ENCODE measurements at regions not wholly inside any gene's neighbourhood (a gene's known extent, or its start where the extent isn't known, plus 50 kb on each side); places are given as distances from the start of the nearest gene placed in this dataset.

DNA sequence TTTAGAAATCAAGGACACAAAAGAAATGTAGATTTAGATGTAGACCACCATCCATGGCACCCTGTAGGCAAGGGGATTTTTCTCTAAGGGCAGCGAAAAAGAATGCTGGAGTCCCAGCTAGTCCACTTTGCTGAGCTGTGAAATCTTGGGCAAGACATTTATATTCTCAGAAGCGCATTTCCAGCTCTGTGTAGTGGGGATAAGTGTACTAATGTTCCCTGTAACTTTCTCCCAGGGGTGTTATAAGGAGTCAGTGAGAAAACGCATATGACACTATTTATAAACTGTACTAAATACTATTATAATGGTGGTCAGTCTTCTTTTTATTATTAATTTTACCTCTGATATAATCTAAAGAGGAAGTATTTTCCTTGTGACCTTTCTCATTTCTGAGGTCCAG lies 133.4 kb upstream of the FRMD6 start:
- Histone ChIP-seq H3K36me3 (no peaks in the 10 kb centered on the region), H3K27me3 (peaks cover 6% of the 10 kb centered on the region), H3K27ac (no peak overlapping the region), H3K4me3 (ENCODE audit: low read depth in 1 of 2, low read length in 1 of 2) (no peak overlapping the region), H3K4me1 (ENCODE audit: control insufficient read depth in 1 of 2, insufficient read depth in 1 of 2, low read depth in 1 of 2, low read length in 1 of 2) (no peaks in the 10 kb centered on the region), H3K9me3 (no peaks in the 10 kb centered on the region)
- TF ChIP-seq, protein P1, sequence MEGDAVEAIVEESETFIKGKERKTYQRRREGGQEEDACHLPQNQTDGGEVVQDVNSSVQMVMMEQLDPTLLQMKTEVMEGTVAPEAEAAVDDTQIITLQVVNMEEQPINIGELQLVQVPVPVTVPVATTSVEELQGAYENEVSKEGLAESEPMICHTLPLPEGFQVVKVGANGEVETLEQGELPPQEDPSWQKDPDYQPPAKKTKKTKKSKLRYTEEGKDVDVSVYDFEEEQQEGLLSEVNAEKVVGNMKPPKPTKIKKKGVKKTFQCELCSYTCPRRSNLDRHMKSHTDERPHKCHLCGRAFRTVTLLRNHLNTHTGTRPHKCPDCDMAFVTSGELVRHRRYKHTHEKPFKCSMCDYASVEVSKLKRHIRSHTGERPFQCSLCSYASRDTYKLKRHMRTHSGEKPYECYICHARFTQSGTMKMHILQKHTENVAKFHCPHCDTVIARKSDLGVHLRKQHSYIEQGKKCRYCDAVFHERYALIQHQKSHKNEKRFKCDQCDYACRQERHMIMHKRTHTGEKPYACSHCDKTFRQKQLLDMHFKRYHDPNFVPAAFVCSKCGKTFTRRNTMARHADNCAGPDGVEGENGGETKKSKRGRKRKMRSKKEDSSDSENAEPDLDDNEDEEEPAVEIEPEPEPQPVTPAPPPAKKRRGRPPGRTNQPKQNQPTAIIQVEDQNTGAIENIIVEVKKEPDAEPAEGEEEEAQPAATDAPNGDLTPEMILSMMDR (IDR thresholded peaks at IDR 0.05): no peak

DNA sequence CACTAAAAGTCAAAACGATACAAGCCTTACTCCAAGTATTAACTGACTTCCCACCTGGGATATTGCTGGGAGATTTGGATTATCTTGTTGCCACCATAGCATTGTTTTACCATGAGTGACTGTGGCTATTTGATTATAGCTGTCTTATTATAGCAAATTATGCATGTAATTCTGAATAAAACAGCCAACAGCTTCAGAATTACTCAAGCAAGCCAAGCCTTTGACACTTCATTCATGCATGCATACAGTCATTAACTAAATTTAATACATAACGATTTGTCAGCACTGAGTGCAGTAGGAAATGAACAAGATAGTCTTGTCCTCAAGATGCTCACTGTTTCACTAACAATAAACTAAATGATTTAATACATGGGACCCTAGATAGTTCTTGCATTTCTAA lies 133.0 kb upstream of the FRMD6 start:
- no peak overlapping the region for H3K27ac ChIP-seq
- H3K4me3 ChIP-seq (ENCODE audit: low read depth in 1 of 2, low read length in 1 of 2): no peak overlapping the region
- H3K27me3 ChIP-seq: peaks cover 10% of the 10 kb centered on the region
- H3K4me1 ChIP-seq (ENCODE audit: control insufficient read depth in 1 of 2, insufficient read depth in 1 of 2, low read depth in 1 of 2, low read length in 1 of 2): no peaks in the 10 kb centered on the region
- H3K9me3 ChIP-seq: no peaks in the 10 kb centered on the region
- H3K36me3 ChIP-seq: no peaks in the 10 kb centered on the region
- TF ChIP-seq, protein P1 (IDR thresholded peaks at IDR 0.05): no peak

DNA sequence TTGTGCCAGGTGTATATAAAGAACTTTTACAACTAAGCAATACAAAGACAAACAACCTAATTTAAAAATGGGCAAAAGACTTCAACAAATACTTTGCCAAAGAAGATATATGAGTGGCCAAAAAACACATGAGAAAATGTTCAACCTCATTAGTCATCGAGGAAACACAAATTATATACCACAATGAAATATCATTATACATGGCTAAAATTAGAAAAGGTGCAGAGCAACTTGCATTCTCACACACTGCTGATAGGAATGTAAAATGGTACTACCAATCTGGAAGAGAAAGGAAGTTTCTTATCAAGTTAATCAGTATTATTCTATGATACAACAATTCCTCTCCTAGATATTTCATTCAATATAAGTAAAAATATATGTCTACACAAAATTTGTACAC lies 131.6 kb upstream of the FRMD6 start:
- no peak overlapping the region for H3K27ac ChIP-seq
- TF ChIP-seq, protein P1 (IDR thresholded peaks at IDR 0.05): no peak

DNA sequence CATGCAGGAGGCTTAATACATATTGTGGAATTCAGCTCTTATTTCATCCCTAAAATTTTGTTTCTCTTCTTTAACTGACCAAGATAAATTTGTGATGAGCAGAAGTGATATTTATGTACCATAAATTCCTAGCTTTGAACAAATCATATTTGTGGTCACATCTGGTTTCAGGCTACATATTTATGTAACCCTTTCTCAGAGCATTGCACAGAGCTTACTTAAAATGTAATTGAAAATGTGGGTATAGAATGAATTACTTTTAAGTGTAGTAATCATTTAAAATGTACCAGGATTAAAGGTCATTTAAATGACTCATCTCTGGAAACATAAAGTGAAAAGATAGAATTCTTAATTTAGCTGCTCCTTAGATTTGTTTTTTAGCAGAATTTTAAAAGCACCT lies 129.9 kb upstream of the FRMD6 start:
- Histone ChIP-seq H3K36me3 (no peaks in the 10 kb centered on the region), H3K27ac (no peak overlapping the region), H3K4me1 (ENCODE audit: control insufficient read depth in 1 of 2, insufficient read depth in 1 of 2, low read depth in 1 of 2, low read length in 1 of 2) (no peaks in the 10 kb centered on the region), H3K4me3 (ENCODE audit: low read depth in 1 of 2, low read length in 1 of 2) (no peak overlapping the region), H3K9me3 (no peaks in the 10 kb centered on the region), H3K27me3 (peaks cover 23% of the 10 kb centered on the region)
- TF ChIP-seq, protein P1 (IDR thresholded peaks at IDR 0.05): no peak

More for the DNA sequence above, 131.6 kb upstream of the FRMD6 start:
- Histone ChIP-seq H3K4me1 (ENCODE audit: control insufficient read depth in 1 of 2, insufficient read depth in 1 of 2, low read depth in 1 of 2, low read length in 1 of 2) (no peaks in the 10 kb centered on the region), H3K36me3 (no peaks in the 10 kb centered on the region), H3K27me3 (peaks cover 12% of the 10 kb centered on the region), H3K4me3 (ENCODE audit: low read depth in 1 of 2, low read length in 1 of 2) (no peak overlapping the region), H3K9me3 (no peaks in the 10 kb centered on the region)

DNA sequence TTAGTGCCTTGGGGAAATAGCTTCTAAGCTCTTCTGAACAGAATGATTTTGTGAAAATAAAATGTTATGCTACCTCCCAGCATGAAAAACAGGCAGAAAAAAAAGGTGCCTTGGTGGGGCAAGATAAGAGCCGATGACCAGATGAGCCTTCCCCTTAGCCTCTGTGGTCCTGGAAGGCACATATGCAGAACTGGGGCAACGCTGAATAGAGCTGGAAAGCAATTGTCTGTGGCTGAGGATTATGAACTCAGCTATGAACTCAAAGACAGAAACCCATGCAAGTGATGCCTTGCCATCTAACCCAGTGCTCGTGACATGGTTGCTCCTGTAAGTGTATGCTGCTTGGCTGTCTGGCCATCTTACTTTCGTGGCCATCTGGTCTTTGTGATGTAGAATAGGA lies 128.5 kb upstream of the FRMD6 start:
- Histone ChIP-seq H3K4me1 (ENCODE audit: control insufficient read depth in 1 of 2, insufficient read depth in 1 of 2, low read depth in 1 of 2, low read length in 1 of 2) (no peaks in the 10 kb centered on the region), H3K27me3 (peaks cover 30% of the 10 kb centered on the region), H3K4me3 (ENCODE audit: low read depth in 1 of 2, low read length in 1 of 2) (no peak overlapping the region), H3K9me3 (no peaks in the 10 kb centered on the region), H3K36me3 (no peaks in the 10 kb centered on the region), H3K27ac (no peak overlapping the region)
- TF ChIP-seq, protein P1 (IDR thresholded peaks at IDR 0.05): no peak

DNA sequence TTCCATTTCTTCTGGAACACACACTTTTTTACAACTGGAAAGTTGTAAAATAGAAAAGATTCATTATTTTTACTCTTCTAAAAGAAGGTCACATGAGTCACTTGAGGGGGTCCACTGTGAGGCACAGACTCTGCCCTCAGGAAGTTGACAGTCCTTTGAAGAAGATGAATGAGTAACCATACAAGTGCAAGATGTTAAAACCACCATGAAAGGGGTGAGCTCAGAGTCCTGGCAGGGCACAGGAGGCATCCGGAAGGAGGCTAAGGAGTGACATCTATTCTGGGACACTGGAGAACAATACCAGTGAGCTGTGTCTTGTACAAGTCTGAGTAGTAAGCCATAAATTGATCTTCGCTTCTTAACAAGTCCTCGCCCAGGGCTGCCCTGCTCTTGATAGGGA lies 126.0 kb upstream of the FRMD6 start:
- H3K9me3 ChIP-seq: no peaks in the 10 kb centered on the region
- peaks cover 30% of the 10 kb centered on the region for H3K27me3 ChIP-seq
- H3K4me1 ChIP-seq (ENCODE audit: control insufficient read depth in 1 of 2, insufficient read depth in 1 of 2, low read depth in 1 of 2, low read length in 1 of 2): no peaks in the 10 kb centered on the region
- no peaks in the 10 kb centered on the region for H3K36me3 ChIP-seq
- TF ChIP-seq, protein P1 (IDR thresholded peaks at IDR 0.05): no peak
- no peak overlapping the region for H3K27ac ChIP-seq
- no peak overlapping the region for H3K4me3 ChIP-seq (ENCODE audit: low read depth in 1 of 2, low read length in 1 of 2)
